ENCODE measurements at regions not wholly inside any gene's neighbourhood (a gene's known extent, or its start where the extent isn't known, plus 50 kb on each side); places are given as distances from the start of the nearest gene placed in this dataset.

GRCh38 chr9:78860801-78861475 is 564.0 kb downstream of the PSAT1 start:
- ChIA-PET CTCF (no interaction called here), POLR2A (no interaction called here)
- Histone ChIP-seq H3K27me3 (ENCODE audit: control insufficient read depth, insufficient read depth, low read length) (no peaks in the 10 kb centered on the region), H3K27ac (ENCODE audit: low read depth, low read length) (no peak overlapping the region), H3K4me3 (ENCODE audit: low read depth, low read length) (no peak overlapping the region), H3K9me3 (ENCODE audit: control insufficient read depth, insufficient read depth, low read length) (peaks cover 3% of the 10 kb centered on the region; the same call in 1 of the 2 replicates)
- DNase-seq (ENCODE audit: low read depth, low spot score): no peak
- TF ChIP-seq CTCF (IDR thresholded peaks at IDR 0.05; ENCODE audit: low read depth, low read length): 0 out of 2 replicates have a peak, but pooled peaks have one; percentile 11

- H3K27me3 ChIP-seq (ENCODE audit: control insufficient read depth, insufficient read depth, low read length): no peaks in the 10 kb centered on the region
- H3K27ac ChIP-seq (ENCODE audit: low read depth, low read length): no peak overlapping the region
- H3K4me3 ChIP-seq (ENCODE audit: low read depth, low read length): no peak overlapping the region
- CTCF ChIA-PET: no interaction called here
- POLR2A ChIA-PET: no interaction called here
- no peak for DNase-seq (ENCODE audit: low read depth, low spot score)
- TF ChIP-seq CTCF (IDR thresholded peaks at IDR 0.05; ENCODE audit: low read depth, low read length): no peak
- no peaks in the 10 kb centered on the region for H3K9me3 ChIP-seq (ENCODE audit: control insufficient read depth, insufficient read depth, low read length)
These were observed 566.6 kb downstream of the PSAT1 start for GRCh38 chr9:78863531-78863930.

DNA sequence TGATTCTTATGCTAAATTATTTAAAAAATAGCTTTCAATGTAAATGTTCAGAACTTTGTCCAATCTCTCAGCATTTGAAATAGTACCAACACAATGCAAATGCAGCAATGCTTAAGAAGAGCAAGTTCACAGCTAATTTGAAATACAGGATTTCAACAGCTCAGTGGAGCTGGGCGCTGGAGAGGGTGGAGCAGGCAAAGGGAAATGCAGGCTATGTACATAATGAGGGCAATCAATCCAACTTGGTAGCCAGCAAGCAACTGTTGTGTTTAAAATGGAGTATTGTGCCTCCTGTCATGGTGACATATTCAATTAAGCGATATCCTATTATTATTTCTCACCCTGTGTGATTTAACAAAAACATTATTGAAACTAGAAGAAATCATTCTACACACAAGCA is 568.8 kb downstream of the PSAT1 start:
- H3K27ac ChIP-seq (ENCODE audit: low read depth, low read length): no peak overlapping the region
- ChIA-PET POLR2A (no interaction called here), CTCF (interaction anchor here (0.5 kb wide), 1 partner anchor 349 kb away, joined by 5 read pairs; no protein-coding TSS in a partner anchor)
- no peak for TF ChIP-seq CTCF (IDR thresholded peaks at IDR 0.05; ENCODE audit: low read depth, low read length)
- no peak overlapping the region for H3K4me3 ChIP-seq (ENCODE audit: low read depth, low read length)
- no peaks in the 10 kb centered on the region for H3K27me3 ChIP-seq (ENCODE audit: control insufficient read depth, insufficient read depth, low read length)
- H3K9me3 ChIP-seq (ENCODE audit: control insufficient read depth, insufficient read depth, low read length): no peaks in the 10 kb centered on the region
- DNase-seq (ENCODE audit: low read depth, low spot score): no peak

DNA sequence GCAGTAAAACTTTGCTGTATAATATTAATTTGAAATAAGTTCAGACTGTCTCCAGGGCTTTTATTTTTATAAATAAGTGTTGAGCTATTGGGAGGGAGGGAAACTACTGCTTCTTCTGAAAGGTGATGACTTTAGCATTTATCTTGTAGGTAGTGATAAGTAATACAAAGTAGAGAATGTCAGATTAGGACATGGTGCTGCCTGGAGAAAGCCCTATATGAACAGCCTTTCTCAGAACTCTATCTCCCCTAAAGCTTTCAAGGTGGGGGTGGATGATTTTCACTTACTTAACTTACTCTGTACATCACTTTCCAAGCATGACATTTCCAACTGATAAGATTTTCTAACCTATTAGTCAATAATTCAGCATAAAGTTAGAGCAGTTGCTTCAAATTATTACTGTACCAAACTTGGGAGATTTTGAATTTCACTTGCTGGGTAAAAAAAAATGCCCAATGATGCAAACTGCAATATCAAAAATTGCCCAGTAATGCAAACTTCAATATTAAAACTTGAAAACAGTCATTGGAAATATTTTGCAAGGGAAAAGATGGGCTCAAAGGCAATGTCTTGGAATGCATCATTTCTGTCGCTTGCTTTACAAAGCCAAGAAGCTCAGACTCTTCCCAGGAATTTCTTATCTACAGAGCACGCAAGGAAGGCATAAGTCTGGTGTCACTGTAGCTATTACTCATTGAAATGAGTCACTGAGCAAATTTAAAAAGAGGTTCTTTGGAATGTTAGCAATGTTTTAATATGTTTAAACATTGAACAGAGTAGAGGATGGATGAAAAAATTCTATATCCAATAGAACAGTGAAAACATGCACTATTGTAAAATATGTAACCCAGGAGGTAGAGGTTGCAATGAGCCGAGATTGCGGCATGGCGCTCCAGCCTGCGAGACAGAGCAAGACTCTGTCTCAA is 569.5 kb downstream of the PSAT1 start:
- TF ChIP-seq CTCF (IDR thresholded peaks at IDR 0.05; ENCODE audit: low read depth, low read length): no peak
- no peak overlapping the region for H3K4me3 ChIP-seq (ENCODE audit: low read depth, low read length)
- ChIA-PET CTCF (no interaction called here), POLR2A (interaction anchor here (0.9 kb wide), 1 partner anchor 156 kb away, joined by 3 read pairs; no protein-coding TSS in a partner anchor)
- DNase-seq (ENCODE audit: low read depth, low spot score): peak; percentile 59
- H3K27me3 ChIP-seq (ENCODE audit: control insufficient read depth, insufficient read depth, low read length): no peaks in the 10 kb centered on the region
- no peaks in the 10 kb centered on the region for H3K9me3 ChIP-seq (ENCODE audit: control insufficient read depth, insufficient read depth, low read length)
- no peak overlapping the region for H3K27ac ChIP-seq (ENCODE audit: low read depth, low read length)

DNA sequence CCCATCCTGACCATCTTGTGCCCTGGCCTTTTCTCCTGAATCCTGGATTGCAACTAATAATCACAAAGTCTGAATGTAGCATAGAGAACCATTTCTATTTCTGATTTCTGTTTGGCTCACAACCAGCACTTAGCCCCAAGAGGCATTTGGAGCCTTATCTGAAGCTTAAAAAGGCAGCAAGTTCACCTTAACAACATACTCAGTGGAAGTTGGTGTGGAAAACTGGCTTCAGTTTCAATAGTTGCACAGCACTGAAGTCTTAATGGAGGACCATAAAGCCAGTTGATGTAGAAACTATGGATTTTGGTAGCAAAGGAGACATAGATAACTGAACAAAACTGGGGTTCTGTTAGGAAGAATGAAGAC is 574.1 kb downstream of the PSAT1 start:
- ChIA-PET POLR2A (interaction anchor here (0.6 to 1.0 kb wide), 4 partner anchors 15 to 465 kb away, joined by 3 to 5 read pairs (median 4); no protein-coding TSS in a partner anchor), CTCF (interaction anchor here (0.5 to 1.3 kb wide), 3 partner anchors 317 to 699 kb away, joined by 3 read pairs; no protein-coding TSS in a partner anchor)
- no peak for TF ChIP-seq CTCF (IDR thresholded peaks at IDR 0.05; ENCODE audit: low read depth, low read length)
- no peak for DNase-seq (ENCODE audit: low read depth, low spot score)
- Histone ChIP-seq H3K4me3 (ENCODE audit: low read depth, low read length) (no peak overlapping the region), H3K27ac (ENCODE audit: low read depth, low read length) (no peak overlapping the region), H3K27me3 (ENCODE audit: control insufficient read depth, insufficient read depth, low read length) (no peaks in the 10 kb centered on the region), H3K9me3 (ENCODE audit: control insufficient read depth, insufficient read depth, low read length) (peaks cover 6% of the 10 kb centered on the region)
